Astrocyte (in vitro differentiated cells and primary cell): ENCODE measurements at regions not wholly inside any gene's neighbourhood (a gene's known extent, or its start where the extent isn't known, plus 50 kb on each side); places are given as distances from the start of the nearest gene placed in this dataset.
"Not testable (repeated sequence)": the region's sequence is repeated elsewhere in the genome, so short reads cannot be mapped to it uniquely, and the experiment has no call there.

Source experiments
- DNase-seq: peaks from one replicate; pipeline ENCODE4 v3.0.0-alpha.2; 2010; ENCODE audit warnings: low read depth
- FAIRE-seq: peaks from 2 replicates; lab custom pipeline; 2011; peaks lifted over from hg19 to GRCh38; lab: Jason Lieb, UNC
- H2AFZ ChIP-seq: 2 replicates; pipeline ENCODE4 v1.6.0; 2012; ENCODE audit warnings: low read depth, low read length, inconsistent platforms
- H3K27ac ChIP-seq: 2 replicates; pipeline ENCODE4 v1.5.1; 2011; ENCODE audit warnings: low read depth, low read length, inconsistent platforms
- H3K27me3 ChIP-seq: 2 replicates; pipeline ENCODE4 v1.6.0; 2011; ENCODE audit warnings: low read length, inconsistent platforms; ENCODE audit not compliant: insufficient read depth
- H3K36me3 ChIP-seq: 2 replicates; pipeline ENCODE4 v1.5.1; 2011; ENCODE audit warnings: low read length, inconsistent platforms; ENCODE audit not compliant: insufficient read depth
- H3K4me1 ChIP-seq: 2 replicates; pipeline ENCODE4 v1.5.1; 2011; ENCODE audit warnings: low read length, inconsistent platforms; ENCODE audit not compliant: insufficient read depth
- H3K4me2 ChIP-seq: 2 replicates; pipeline ENCODE4 v1.6.0; 2012; ENCODE audit warnings: low read length, inconsistent platforms
- H3K4me3 ChIP-seq: 2 replicates; pipeline ENCODE4 v1.5.1; 2011; ENCODE audit warnings: low read depth, mild to moderate bottlenecking, low read length, inconsistent platforms; ENCODE audit not compliant: insufficient read depth
- H3K79me2 ChIP-seq: 2 replicates; pipeline ENCODE4 v1.6.0; 2012; ENCODE audit warnings: mild to moderate bottlenecking, low read length, inconsistent platforms; ENCODE audit not compliant: insufficient read depth
- H3K9ac ChIP-seq: 2 replicates; pipeline ENCODE4 v1.6.0; 2012; ENCODE audit warnings: mild to moderate bottlenecking, low read length, inconsistent platforms
- H3K9me3 ChIP-seq: 2 replicates; pipeline ENCODE4 v1.5.1; 2012; ENCODE audit warnings: low read depth, mild to moderate bottlenecking, low read length, inconsistent platforms; ENCODE audit not compliant: insufficient read depth
- H4K20me1 ChIP-seq: 2 replicates; pipeline ENCODE4 v1.6.0; 2012; ENCODE audit warnings: low read length, inconsistent platforms; ENCODE audit not compliant: insufficient read depth
- H3K27ac Mint-ChIP-seq: one replicate; pipeline ENCODE4 v1.8.0; 2021; ENCODE audit warnings: mild to moderate bottlenecking, mixed read lengths; ENCODE audit not compliant: unreplicated experiment
- H3K27me3 Mint-ChIP-seq: one replicate; pipeline ENCODE4 v1.8.0; 2021; ENCODE audit warnings: low read depth, mixed read lengths; ENCODE audit not compliant: unreplicated experiment
- H3K36me3 Mint-ChIP-seq: one replicate; pipeline ENCODE4 v1.8.0; 2021; ENCODE audit warnings: low read depth, mixed read lengths; ENCODE audit not compliant: unreplicated experiment
- H3K4me1 Mint-ChIP-seq: one replicate; pipeline ENCODE4 v1.8.0; 2021; ENCODE audit warnings: low read depth, mixed read lengths; ENCODE audit not compliant: unreplicated experiment
- H3K4me3 Mint-ChIP-seq: one replicate; pipeline ENCODE4 v1.8.0; 2021; ENCODE audit warnings: mild to moderate bottlenecking, moderate library complexity, mixed read lengths; ENCODE audit not compliant: unreplicated experiment
- H3K9me3 Mint-ChIP-seq: one replicate; pipeline ENCODE4 v1.8.0; 2021; ENCODE audit warnings: mild to moderate bottlenecking, mixed read lengths; ENCODE audit not compliant: unreplicated experiment
- CTCF ChIP-seq: IDR thresholded peaks from 2 replicates; pipeline ENCODE4 v1.5.1; 2011; ENCODE audit warnings: low read depth, mild to moderate bottlenecking, inconsistent platforms, low read length, moderate library complexity; ENCODE audit not compliant: insufficient read depth
- EZH2 ChIP-seq: IDR thresholded peaks from 2 replicates; pipeline ENCODE4 v1.6.1; 2012; ENCODE audit warnings: mild to moderate bottlenecking, low read length, inconsistent platforms; ENCODE audit not compliant: insufficient read depth

DNA sequence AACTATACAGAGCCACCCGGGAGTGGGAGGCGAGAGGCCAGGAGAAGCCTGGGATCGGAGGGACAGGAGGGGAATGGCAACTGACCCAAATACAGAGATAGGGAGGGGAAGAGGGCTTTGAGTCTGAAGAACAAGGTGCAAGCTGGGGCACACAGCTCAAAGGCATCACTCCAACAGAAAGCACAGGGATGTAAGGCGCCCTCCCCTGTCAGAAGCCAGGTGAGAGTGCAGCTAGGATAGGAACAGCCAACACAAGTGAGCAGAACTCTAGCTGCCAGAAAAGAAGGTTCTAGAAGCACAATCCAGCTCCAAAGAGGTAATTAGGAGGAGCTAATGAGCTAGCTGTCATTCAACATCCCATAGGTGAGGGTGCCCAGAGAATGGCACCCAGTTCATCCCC is 232.2 kb downstream of the DHX15 start:
- no peak overlapping the region for H3K4me2 ChIP-seq
- no peak overlapping the region for H3K27ac Mint-ChIP-seq
- TF ChIP-seq CTCF, result no peak
- no peak for TF ChIP-seq EZH2
- H3K36me3 ChIP-seq, result no peaks in the 10 kb centered on the region
- H3K27ac ChIP-seq, result no peak overlapping the region
- no peak overlapping the region for H2AFZ ChIP-seq
- DNase-seq (no peak), FAIRE-seq (no peak)
- no peaks in the 10 kb centered on the region for H3K27me3 ChIP-seq
- H3K9ac ChIP-seq, result no peak overlapping the region
- H3K27me3 Mint-ChIP-seq, result peaks cover 4% of the 10 kb centered on the region
- H3K36me3 Mint-ChIP-seq, result no peaks in the 10 kb centered on the region
- no peak overlapping the region for H3K4me3 ChIP-seq
- no peaks in the 10 kb centered on the region for H3K9me3 ChIP-seq
- no peaks in the 10 kb centered on the region for H4K20me1 ChIP-seq
- no peaks in the 10 kb centered on the region for H3K9me3 Mint-ChIP-seq
- no peaks in the 10 kb centered on the region for H3K79me2 ChIP-seq
- no peak overlapping the region for H3K4me3 Mint-ChIP-seq
- H3K4me1 ChIP-seq, result no peaks in the 10 kb centered on the region
- no peaks in the 10 kb centered on the region for H3K4me1 Mint-ChIP-seq

GRCh38 chr4:24349168-24349996 is 235.0 kb downstream of the DHX15 start:
- not testable (repeated sequence) for DNase-seq, H3K36me3 Mint-ChIP-seq, FAIRE-seq, H3K36me3 ChIP-seq, H3K27me3 ChIP-seq, H4K20me1 ChIP-seq, H3K4me3 ChIP-seq, H3K4me1 Mint-ChIP-seq, H3K9me3 Mint-ChIP-seq, H3K4me2 ChIP-seq, H3K4me3 Mint-ChIP-seq, H3K4me1 ChIP-seq, H3K27me3 Mint-ChIP-seq, H3K79me2 ChIP-seq, H3K9me3 ChIP-seq, H3K9ac ChIP-seq, H2AFZ ChIP-seq, H3K27ac Mint-ChIP-seq, H3K27ac ChIP-seq

GRCh38 chr4:24339260-24339659 is 245.1 kb downstream of the DHX15 start:
- no peaks in the 10 kb centered on the region for H3K79me2 ChIP-seq

More at GRCh38 chr4:24339260-24339659, 245.1 kb downstream of the DHX15 start:
- Histone ChIP-seq H3K36me3 (no peaks in the 10 kb centered on the region), H3K4me3 (no peak overlapping the region), H3K27me3 (no peaks in the 10 kb centered on the region), H3K9me3 (no peaks in the 10 kb centered on the region), H3K27ac (no peak overlapping the region), H2AFZ (no peak overlapping the region), H3K9ac (no peak overlapping the region), H3K4me2 (no peak overlapping the region), H3K4me1 (no peaks in the 10 kb centered on the region), H4K20me1 (no peaks in the 10 kb centered on the region)
- DNase-seq (no peak), FAIRE-seq (no peak)
- Mint-ChIP-seq H3K9me3 (peaks cover 1% of the 10 kb centered on the region), H3K4me3 (no peak overlapping the region), H3K27ac (no peak overlapping the region), H3K4me1 (no peaks in the 10 kb centered on the region), H3K27me3 (no peaks in the 10 kb centered on the region), H3K36me3 (no peaks in the 10 kb centered on the region)
- TF ChIP-seq EZH2 (no peak), CTCF (no peak)
